Renal cortical epithelial cell (primary cell): ENCODE measurements at regions not wholly inside any gene's neighbourhood (a gene's known extent, or its start where the extent isn't known, plus 50 kb on each side); places are given as distances from the start of the nearest gene placed in this dataset.

ENCODE experiments used
- DNase-seq: peaks from one replicate; pipeline ENCODE4 v3.0.0-alpha.2; 2011; ENCODE audit warnings: low read depth

DNA sequence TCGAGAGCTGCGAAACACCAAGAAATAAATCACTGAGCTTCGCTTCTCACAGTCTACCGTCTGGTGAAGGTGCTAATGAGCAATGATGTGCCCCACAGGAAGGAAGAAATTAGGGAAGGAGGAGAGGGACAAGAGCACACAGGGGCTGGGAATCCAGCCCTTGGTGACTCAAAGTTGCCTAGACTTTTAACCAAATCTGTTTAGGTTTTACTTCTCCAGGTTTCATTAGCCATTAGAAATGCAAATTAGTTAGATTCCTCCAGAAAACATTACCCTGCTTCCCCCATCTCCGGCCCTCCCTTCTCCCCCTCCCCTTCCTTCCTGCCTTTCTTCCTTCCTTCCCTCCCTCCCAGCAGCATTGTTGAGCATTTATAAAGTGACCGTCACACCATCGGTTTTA, 59.3 kb upstream of the UBE2E1 start:
- no peak for DNase-seq

DNA sequence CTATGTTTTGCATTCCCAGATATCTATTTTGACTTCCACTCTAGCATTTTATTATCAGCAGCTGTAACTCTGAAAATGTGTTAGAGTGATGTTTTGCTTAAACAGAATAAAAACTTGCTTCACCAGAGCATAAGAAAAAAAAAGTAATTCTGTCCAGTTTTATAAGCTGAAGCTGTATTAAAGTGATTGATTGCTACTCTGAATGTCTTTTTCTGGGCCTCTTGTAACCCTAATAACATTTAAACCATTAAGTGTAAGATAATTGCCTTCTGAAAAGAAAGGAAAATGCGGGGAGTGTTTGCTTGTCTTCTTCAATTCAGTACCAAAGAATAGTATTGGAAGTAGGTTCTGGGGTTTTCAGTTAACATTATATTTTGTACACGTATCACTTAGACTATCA, 57.9 kb upstream of the UBE2E1 start:
- no peak for DNase-seq

DNA sequence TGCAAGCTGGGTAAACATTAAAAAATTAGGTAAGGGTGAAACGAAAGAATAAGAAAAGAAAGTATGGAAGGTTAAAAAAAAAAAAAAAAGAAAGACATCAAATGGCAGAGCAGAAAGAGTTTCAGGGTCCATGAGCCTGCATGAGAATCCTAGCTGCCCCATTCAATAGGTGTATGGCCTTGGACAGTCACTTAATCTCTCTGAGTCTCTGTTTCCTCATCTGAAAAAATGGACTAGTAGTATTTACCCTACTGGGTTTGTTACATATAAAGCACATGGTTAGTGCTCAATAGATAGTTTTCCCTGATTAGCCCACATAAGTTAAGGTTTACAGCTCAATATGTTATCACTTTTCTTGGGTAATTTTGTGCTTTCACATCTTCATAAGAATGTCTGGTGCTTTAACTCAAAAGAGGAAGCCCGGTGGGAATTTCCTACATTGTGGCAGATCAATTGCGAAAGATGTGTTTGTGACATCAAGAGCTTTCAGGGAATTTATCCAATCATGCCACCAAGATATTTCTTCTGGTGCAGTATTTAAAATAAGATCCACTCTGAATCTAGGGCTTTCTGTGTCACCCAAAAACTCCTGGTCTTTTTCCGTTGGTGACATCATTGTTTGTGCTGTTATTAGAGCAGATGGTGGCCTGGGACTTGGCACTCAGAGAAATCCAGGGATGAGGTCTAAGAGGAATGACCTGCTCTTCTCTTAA, 57.2 kb upstream of the UBE2E1 start:
- peak; percentile 90 for DNase-seq

DNA sequence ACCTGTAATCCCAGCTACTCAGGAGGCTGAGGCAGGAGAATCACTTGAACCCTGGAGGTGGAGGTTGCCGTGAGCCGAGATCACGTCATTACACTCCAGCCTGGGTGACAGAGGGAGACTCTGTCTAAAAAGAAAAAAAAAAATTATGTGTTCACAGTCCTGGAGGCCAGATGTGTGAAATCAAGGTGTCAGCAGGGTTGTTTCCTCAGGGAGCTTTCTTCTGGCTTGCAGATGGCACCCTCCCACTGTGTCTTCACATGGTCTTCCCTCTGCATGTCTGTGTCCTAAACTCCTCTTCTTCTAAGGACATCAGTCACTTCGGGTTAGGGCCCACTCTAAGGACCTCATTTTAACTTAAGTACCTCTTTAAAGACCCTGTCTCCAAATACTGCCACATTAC, 56.1 kb upstream of the UBE2E1 start:
- no peak for DNase-seq

DNA sequence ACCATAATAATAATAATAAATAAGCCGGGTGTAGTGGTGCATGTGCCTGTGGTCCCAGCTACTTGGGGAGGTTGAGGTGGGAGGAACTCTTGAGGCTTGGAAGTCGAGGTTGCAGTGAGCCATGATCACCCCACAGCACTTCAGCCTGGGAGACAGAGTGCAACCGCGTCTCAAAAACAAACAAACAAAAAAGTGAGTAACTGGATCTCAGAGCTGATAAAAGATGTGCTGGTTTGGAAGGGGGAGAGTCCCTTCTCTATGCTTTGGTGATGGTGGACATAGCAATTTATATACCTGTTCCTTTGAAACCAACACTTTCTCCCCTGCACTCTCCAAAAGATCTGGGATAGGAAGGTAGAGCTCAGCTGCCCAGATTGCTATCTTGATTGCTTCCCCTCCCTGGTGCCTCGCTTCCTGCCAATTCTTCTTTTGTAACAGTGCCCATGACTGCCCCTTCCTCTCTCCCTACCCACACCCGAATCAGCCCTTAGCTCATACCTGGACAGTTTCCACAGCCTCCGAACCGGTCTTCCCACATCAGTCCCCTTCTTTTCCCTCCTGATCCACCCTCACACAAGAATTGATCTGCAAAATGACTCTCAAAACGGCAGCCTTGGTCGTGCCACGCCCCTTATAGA, 55.1 kb upstream of the UBE2E1 start:
- no peak for DNase-seq

DNA sequence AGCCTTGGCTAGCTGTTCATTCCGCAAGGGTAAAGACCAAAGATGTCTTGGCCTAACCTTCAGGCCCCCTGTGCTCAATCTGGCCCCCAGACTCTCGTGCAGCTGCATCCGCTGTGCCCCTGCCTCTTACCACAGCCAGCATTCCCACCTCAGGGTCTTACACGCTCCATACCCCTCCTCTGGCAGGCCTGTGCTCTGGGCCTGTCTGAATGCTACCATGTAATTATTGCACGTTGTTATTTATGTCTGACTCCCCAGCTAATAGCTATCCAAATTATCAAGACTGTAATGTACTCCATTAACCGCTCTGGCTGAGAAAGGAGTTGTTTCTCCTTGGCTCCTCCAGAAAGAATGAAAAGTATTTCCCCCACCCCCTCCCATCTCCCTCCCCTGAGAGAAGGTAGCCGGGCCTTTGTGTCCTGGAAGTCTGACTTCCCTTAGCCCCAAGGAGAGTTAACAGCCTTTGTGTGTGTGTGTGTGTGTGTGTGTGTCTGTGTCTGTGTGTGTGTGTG, 54.5 kb upstream of the UBE2E1 start:
- peak; percentile 77 for DNase-seq

DNA sequence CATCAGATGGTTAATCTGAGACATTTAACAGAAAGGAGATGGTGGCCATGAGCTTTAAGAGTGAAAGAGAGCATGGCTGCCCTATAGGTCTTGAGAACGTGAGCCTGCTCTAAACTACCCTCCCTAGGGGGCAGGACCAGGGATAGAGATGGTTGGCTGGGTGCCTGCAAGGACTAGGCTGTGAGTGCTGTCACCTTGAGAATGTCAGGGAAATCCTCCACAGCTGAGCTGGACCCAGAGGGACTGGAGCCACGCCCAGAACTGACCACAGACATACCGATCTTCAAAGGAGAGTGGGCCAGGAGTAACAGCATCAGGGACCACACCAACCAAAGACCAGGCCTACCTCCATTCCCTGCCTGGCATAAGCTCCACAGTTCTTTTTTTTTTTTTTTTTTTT, 53.6 kb upstream of the UBE2E1 start:
- DNase-seq, result no peak

DNA sequence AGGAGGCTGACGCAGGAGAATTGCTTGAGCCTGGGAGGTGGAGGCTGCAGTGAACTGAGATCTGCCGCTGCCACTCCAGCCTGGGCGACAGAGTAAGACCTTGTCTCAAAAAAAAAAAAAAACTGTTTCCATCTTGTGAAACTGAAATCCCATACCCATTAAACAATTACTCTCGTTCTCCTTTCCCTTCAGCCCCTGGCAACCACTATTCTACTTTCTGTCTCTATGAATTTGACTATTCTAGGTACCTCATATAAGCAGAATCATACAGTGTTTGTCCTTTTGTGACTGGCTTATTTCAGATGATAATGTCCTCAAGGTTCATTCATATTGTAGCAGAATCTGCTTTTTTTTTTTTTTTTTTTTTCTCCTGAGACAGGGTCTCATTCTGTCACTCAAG, 51.5 kb upstream of the UBE2E1 start:
- no peak for DNase-seq
